K562 (cell line): ENCODE measurements at regions not wholly inside any gene's neighbourhood (a gene's known extent, or its start where the extent isn't known, plus 50 kb on each side); places are given as distances from the start of the nearest gene placed in this dataset.

Experiments
- BRD9 ChIP-seq: fragments of 450-650 bp; IDR thresholded peaks from 2 replicates; pipeline ENCODE4 v1.6.1; 2018; ENCODE audit warnings: low read depth; ENCODE audit not compliant: partially characterized antibody
- CBFA2T3 ChIP-seq: fragments of 450-650 bp; IDR thresholded peaks from 2 replicates; pipeline ENCODE4 v1.6.1; 2017
- CBX5 ChIP-seq: IDR thresholded peaks from 2 replicates; pipeline ENCODE4 v1.6.1; 2014; ENCODE audit warnings: low read depth, borderline replicate concordance
- CCNT2 ChIP-seq: IDR thresholded peaks from 2 replicates; pipeline ENCODE4 v1.6.1; 2011; ENCODE audit warnings: borderline replicate concordance, low read depth, mild to moderate bottlenecking, moderate library complexity, mixed read lengths, low read length; ENCODE audit not compliant: insufficient read length; ENCODE audit errors: extremely low read depth
- DIDO1 ChIP-seq: fragments of 450-650 bp; IDR thresholded peaks from 2 replicates; pipeline ENCODE4 v1.6.1; 2016; ENCODE audit warnings: low read depth, missing biosample characterization, missing genetic modification characterization
- ELF1 ChIP-seq: fragments of 200-800 bp; sonication (Bioruptor generic); IDR thresholded peaks from 2 replicates; pipeline ENCODE4 v1.6.1; 2016; ENCODE audit warnings: missing genetic modification characterization, missing compliant biosample characterization
- HCFC1 ChIP-seq: IDR thresholded peaks from 2 replicates; pipeline ENCODE4 v1.6.1; 2012; ENCODE audit warnings: low read depth, low read length, improper control_type of control experiment
- HLTF ChIP-seq: fragments of 450-650 bp; IDR thresholded peaks from 2 replicates; pipeline ENCODE4 v1.6.1; 2016
- LARP7 ChIP-seq: fragments of 450-650 bp; IDR thresholded peaks from 2 replicates; pipeline ENCODE4 v1.6.1; 2016
- NR2F6 ChIP-seq: fragments of 450-650 bp; formaldehyde crosslinking; IDR thresholded peaks from 2 replicates; pipeline ENCODE4 v1.4.0; 2020; ENCODE audit warnings: mild to moderate bottlenecking
- NR4A1 ChIP-seq, 2 experiments: fragments of 250-450 bp in 1 of 2; fragments of 450-650 bp in 1 of 2; sonication (Bioruptor Pico) in 1 of 2; IDR thresholded peaks; 2 replicates each; pipeline versions ENCODE4 v1.4.0 to v1.6.1; 2016 to 2020; ENCODE audit warnings: mild to moderate bottlenecking in 2 of 2, missing compliant biosample characterization in 1 of 2, missing genetic modification characterization in 1 of 2, moderate library complexity in 1 of 2
- PRMT5 ChIP-seq: sonication (generic); formaldehyde crosslinking; IDR thresholded peaks from 2 replicates; pipeline ENCODE4 v1.5.0; 2020; ENCODE audit warnings: missing genetic modification reagents
- PRPF4 ChIP-seq: fragments of 200-400 bp; formaldehyde crosslinking; IDR thresholded peaks from one replicate; pipeline ENCODE4 v1.6.1; 2017; ENCODE audit warnings: low read length, low read depth, mild to moderate bottlenecking; ENCODE audit not compliant: insufficient read depth, poor library complexity, severe bottlenecking
- SAP30 ChIP-seq: fragments of 200-600 bp; sonication (generic); IDR thresholded peaks from 2 replicates; pipeline ENCODE4 v1.6.1; 2012; ENCODE audit warnings: borderline replicate concordance, low read depth, mild to moderate bottlenecking, moderate library complexity, low read length, control low read depth, inconsistent platforms; ENCODE audit not compliant: insufficient read depth, poor library complexity, severe bottlenecking
- TAF7 ChIP-seq: fragments of 450-650 bp; IDR thresholded peaks from 2 replicates; pipeline ENCODE4 v1.6.1; 2016; ENCODE audit warnings: missing genetic modification characterization, missing compliant biosample characterization
- TEAD4 ChIP-seq, 2 experiments: sonication (generic) in 1 of 2; formaldehyde crosslinking in 1 of 2; IDR thresholded peaks; 2 replicates each; pipeline versions ENCODE4 v1.6.1 to v1.8.0; 2012 to 2022; ENCODE audit warnings: borderline replicate concordance in 1 of 2, inconsistent platforms in 1 of 2, low read length in 1 of 2, mild to moderate bottlenecking in 1 of 2, missing genetic modification reagents in 1 of 2
- ZNF253 ChIP-seq: fragments of 250-450 bp; sonication (Bioruptor Pico); conservative IDR thresholded peaks from 2 replicates; pipeline ENCODE4 v1.6.1; 2021; ENCODE audit warnings: mild to moderate bottlenecking
- ZNF311 ChIP-seq: fragments of 250-450 bp; sonication (Bioruptor Pico); IDR thresholded peaks from 2 replicates; pipeline ENCODE4 v1.4.0; 2020; ENCODE audit warnings: mild to moderate bottlenecking, moderate library complexity
- TF ChIP-seq, protein P1 (sequence below): fragments of 200-800 bp; sonication (Bioruptor generic); IDR thresholded peaks from 2 replicates; pipeline ENCODE4 v1.6.1; 2017; ENCODE audit warnings: missing genetic modification characterization, missing compliant biosample characterization
- TF ChIP-seq, protein P2 (sequence below): fragments of 450-650 bp; IDR thresholded peaks from 2 replicates; pipeline ENCODE4 v1.6.1; 2014; ENCODE audit warnings: low read depth, mild to moderate bottlenecking, moderate library complexity, borderline replicate concordance
- TF ChIP-seq, protein P3 (sequence below): fragments of 250-450 bp; sonication (Bioruptor Pico); IDR thresholded peaks from 2 replicates; pipeline ENCODE4 v1.5.0; 2020; ENCODE audit warnings: mild to moderate bottlenecking, borderline replicate concordance
- TF ChIP-seq, protein P4 (sequence below): IDR thresholded peaks from 2 replicates; pipeline ENCODE4 v1.6.1; 2016; ENCODE audit warnings: missing genetic modification characterization, missing compliant biosample characterization

DNA sequence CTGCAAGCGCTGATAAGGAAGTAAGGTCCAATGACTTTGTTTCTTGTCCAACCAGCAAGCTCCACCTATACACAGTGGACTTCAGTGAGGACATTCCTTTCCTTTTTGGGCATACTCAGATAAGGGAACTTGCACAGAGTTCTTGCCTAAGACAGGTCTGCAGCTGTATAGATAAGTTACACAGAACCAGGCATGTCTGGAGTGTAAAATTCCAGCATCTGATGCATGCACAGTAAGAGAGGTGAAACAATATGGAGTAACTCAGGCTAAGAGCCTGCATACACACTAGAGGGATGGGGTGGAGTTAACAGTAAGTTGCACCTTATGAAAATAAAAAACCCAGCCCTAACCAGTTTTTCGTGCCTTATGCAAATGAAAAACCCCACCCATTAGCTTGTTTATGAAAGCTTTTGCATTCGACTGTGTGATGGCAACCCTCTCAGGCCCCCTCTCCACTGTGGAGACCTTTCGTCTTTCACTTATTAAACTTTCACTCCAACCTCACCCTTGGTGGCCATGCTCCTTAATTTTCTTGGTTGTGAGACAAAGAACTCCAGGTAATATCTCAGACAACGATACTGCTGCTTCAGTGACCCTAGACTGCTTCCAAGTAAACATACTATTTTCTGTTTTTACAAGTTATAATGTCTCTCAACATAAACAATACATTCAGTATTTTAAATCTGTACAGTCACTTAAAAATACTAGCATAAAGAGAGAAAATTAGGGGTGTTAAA lies 2859.0 kb upstream of the PCDH20 start (continued):
- TF ChIP-seq, protein P1, sequence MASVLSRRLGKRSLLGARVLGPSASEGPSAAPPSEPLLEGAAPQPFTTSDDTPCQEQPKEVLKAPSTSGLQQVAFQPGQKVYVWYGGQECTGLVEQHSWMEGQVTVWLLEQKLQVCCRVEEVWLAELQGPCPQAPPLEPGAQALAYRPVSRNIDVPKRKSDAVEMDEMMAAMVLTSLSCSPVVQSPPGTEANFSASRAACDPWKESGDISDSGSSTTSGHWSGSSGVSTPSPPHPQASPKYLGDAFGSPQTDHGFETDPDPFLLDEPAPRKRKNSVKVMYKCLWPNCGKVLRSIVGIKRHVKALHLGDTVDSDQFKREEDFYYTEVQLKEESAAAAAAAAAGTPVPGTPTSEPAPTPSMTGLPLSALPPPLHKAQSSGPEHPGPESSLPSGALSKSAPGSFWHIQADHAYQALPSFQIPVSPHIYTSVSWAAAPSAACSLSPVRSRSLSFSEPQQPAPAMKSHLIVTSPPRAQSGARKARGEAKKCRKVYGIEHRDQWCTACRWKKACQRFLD (CRISPR knock-in tag), result peak; percentile 98
- TF ChIP-seq ZNF253 (CRISPR knock-in tag) (peak; percentile 87), ZNF311 (CRISPR knock-in tag) (peak; percentile 98), BRD9 (no peak), NR4A1 (CRISPR knock-in tag; IDR thresholded peaks at IDR 0.05) (peak; percentile 97; the same call in 1 of the 2 replicates), NR4A1 (tag; IDR thresholded peaks at IDR 0.05) (peak; percentile 94), HCFC1 (no peak), LARP7 (no peak), CBX5 (no peak), ELF1 (tag) (no peak), PRMT5 (CRISPR knock-in tag) (no peak), CBFA2T3 (peak; percentile 94), PRPF4 (no peak), SAP30 (no peak), HLTF (no peak), DIDO1 (tag) (peak; percentile 95), TEAD4 (IDR thresholded peaks at IDR 0.05; ENCODE audit: low read length) (peak; percentile 93), TEAD4 (CRISPR knock-in tag; IDR thresholded peaks at IDR 0.05; ENCODE audit: borderline replicate concordance) (no peak), NR2F6 (CRISPR knock-in tag) (peak; percentile 96), CCNT2 (peak; percentile 40), TAF7 (tag) (peak; percentile 87)
- TF ChIP-seq, protein P2, sequence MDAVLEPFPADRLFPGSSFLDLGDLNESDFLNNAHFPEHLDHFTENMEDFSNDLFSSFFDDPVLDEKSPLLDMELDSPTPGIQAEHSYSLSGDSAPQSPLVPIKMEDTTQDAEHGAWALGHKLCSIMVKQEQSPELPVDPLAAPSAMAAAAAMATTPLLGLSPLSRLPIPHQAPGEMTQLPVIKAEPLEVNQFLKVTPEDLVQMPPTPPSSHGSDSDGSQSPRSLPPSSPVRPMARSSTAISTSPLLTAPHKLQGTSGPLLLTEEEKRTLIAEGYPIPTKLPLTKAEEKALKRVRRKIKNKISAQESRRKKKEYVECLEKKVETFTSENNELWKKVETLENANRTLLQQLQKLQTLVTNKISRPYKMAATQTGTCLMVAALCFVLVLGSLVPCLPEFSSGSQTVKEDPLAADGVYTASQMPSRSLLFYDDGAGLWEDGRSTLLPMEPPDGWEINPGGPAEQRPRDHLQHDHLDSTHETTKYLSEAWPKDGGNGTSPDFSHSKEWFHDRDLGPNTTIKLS, result no peak
- TF ChIP-seq, protein P3, sequence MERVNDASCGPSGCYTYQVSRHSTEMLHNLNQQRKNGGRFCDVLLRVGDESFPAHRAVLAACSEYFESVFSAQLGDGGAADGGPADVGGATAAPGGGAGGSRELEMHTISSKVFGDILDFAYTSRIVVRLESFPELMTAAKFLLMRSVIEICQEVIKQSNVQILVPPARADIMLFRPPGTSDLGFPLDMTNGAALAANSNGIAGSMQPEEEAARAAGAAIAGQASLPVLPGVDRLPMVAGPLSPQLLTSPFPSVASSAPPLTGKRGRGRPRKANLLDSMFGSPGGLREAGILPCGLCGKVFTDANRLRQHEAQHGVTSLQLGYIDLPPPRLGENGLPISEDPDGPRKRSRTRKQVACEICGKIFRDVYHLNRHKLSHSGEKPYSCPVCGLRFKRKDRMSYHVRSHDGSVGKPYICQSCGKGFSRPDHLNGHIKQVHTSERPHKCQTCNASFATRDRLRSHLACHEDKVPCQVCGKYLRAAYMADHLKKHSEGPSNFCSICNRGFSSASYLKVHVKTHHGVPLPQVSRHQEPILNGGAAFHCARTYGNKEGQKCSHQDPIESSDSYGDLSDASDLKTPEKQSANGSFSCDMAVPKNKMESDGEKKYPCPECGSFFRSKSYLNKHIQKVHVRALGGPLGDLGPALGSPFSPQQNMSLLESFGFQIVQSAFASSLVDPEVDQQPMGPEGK, result peak; percentile 87; the same call in 1 of the 2 replicates
- TF ChIP-seq, protein P4, sequence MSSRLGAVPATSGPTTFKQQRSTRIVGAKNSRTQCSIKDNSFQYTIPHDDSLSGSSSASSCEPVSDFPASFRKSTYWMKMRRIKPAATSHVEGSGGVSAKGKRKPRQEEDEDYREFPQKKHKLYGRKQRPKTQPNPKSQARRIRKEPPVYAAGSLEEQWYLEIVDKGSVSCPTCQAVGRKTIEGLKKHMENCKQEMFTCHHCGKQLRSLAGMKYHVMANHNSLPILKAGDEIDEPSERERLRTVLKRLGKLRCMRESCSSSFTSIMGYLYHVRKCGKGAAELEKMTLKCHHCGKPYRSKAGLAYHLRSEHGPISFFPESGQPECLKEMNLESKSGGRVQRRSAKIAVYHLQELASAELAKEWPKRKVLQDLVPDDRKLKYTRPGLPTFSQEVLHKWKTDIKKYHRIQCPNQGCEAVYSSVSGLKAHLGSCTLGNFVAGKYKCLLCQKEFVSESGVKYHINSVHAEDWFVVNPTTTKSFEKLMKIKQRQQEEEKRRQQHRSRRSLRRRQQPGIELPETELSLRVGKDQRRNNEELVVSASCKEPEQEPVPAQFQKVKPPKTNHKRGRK, result no peak
